ENCODE measurements at regions not wholly inside any gene's neighbourhood (a gene's known extent, or its start where the extent isn't known, plus 50 kb on each side); places are given as distances from the start of the nearest gene placed in this dataset.

DNA sequence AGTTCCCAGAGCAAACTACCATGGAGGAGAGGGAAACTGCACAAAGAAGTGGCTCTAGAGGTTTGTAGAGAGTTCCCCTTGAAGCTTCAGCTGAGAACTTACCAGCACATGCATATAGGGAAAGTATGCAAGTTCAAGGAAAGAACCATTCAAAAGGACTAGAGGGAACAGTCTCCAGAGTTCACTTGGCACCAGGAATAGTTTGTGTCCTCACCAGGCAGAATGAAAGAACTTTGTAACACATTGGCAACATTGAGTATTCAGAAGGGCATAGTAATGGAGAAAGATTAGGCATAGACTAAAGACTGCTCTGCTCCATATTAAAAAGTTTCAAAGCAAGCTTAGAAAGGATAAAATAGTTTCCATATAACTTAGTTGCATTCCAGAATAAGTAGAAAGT lies 155.4 kb upstream of the TOM1L1 start:
- Histone ChIP-seq H3K36me3 (ENCODE audit: control insufficient read depth, insufficient read depth, low read length) (no peaks in the 10 kb centered on the region), H2AK5ac (ENCODE audit: low read depth, low read length) (no peak overlapping the region), H2AFZ (replicated peaks; ENCODE audit: low read length, poor library complexity) (no peak overlapping the region), H3K9me1 (ENCODE audit: insufficient read depth, low read length) (no peaks in the 10 kb centered on the region), H2BK5ac (ENCODE audit: low read depth, low read length, poor library complexity, severe bottlenecking) (no peak overlapping the region), H4K91ac (ENCODE audit: insufficient read depth, low read depth, low read length) (no peak overlapping the region), H3K56ac (ENCODE audit: extremely low read depth, insufficient read depth, low read length) (no peak overlapping the region), H3K27ac (ENCODE audit: insufficient read depth, low read length) (no peak overlapping the region), H3K79me1 (ENCODE audit: low read depth in 1 of 2, low read length in 2 of 2) (no peaks in the 10 kb centered on the region), H3K23ac (ENCODE audit: low read depth, low read length) (no peak overlapping the region), H3K4me2 (ENCODE audit: low read depth, low read length) (no peak overlapping the region), H3K4me1 (ENCODE audit: control insufficient read depth, insufficient read depth, low read length) (no peaks in the 10 kb centered on the region), H2BK120ac (ENCODE audit: low read depth, low read length) (no peak overlapping the region), H3K4ac (ENCODE audit: low read depth, low read length) (no peak overlapping the region), H4K20me1 (ENCODE audit: insufficient read depth, low read length) (no peaks in the 10 kb centered on the region), H2BK15ac (ENCODE audit: low read depth, low read length) (no peak overlapping the region), H4K5ac (ENCODE audit: low read depth, low read length) (no peak overlapping the region), H4K8ac (ENCODE audit: low read depth in 2 of 2, low read length in 2 of 2) (no peak overlapping the region), H3K9me3 (ENCODE audit: control insufficient read depth, insufficient read depth, low read length) (peaks cover 15% of the 10 kb centered on the region), H3K9ac (ENCODE audit: low read depth, low read length) (no peak overlapping the region), H3K4me3 (ENCODE audit: insufficient read depth, low read depth, low read length) (no peak overlapping the region), H3K27me3 (ENCODE audit: control insufficient read depth, insufficient read depth, low read length) (no peaks in the 10 kb centered on the region), H3K14ac (replicated peaks; ENCODE audit: low read depth, low read length) (no peak overlapping the region), H2AK9ac (replicated peaks; ENCODE audit: low read depth, low read length, poor library complexity) (no peak overlapping the region), H3K18ac (ENCODE audit: low read depth, low read length) (no peak overlapping the region), H2BK20ac (ENCODE audit: low read depth, low read length) (no peak overlapping the region)
- intact Hi-C loops (cut with micrococcal nuclease) (no loop called here), dilution Hi-C loops (cut with HindIII; ENCODE audit: low sequenced_read_pairs, unreplicated experiment) (no loop called here), in situ Hi-C loops (cut with MboI; ENCODE audit: low sequenced_read_pairs) (no loop called here)
- CTCF ChIA-PET, result no interaction called here
- POLR2A ChIA-PET (ENCODE audit: unreplicated experiment), result no interaction called here
- no TSS peak for BruUV-seq (replicated peaks)
- ATAC-seq (ENCODE audit: low read depth) (no peak), DNase-seq (no peak)
- TF ChIP-seq MAZ (IDR thresholded peaks at IDR 0.05; ENCODE audit: borderline replicate concordance, low read depth, low read length) (no peak), FOS (IDR thresholded peaks at IDR 0.05; ENCODE audit: low read depth, low read length) (no peak), RCOR1 (IDR thresholded peaks at IDR 0.05; ENCODE audit: insufficient replicate concordance, low read length) (no peak), SMC3 (IDR thresholded peaks at IDR 0.05; ENCODE audit: low read depth, low read length) (no peak), MAFK (IDR thresholded peaks at IDR 0.05; ENCODE audit: low read depth, low read length) (no peak), MXI1 (IDR thresholded peaks at IDR 0.05; ENCODE audit: borderline replicate concordance, low read depth, low read length) (no peak), CHD1 (IDR thresholded peaks at IDR 0.05; ENCODE audit: low read depth, low read length) (no peak)
- TF ChIP-seq, protein P1, sequence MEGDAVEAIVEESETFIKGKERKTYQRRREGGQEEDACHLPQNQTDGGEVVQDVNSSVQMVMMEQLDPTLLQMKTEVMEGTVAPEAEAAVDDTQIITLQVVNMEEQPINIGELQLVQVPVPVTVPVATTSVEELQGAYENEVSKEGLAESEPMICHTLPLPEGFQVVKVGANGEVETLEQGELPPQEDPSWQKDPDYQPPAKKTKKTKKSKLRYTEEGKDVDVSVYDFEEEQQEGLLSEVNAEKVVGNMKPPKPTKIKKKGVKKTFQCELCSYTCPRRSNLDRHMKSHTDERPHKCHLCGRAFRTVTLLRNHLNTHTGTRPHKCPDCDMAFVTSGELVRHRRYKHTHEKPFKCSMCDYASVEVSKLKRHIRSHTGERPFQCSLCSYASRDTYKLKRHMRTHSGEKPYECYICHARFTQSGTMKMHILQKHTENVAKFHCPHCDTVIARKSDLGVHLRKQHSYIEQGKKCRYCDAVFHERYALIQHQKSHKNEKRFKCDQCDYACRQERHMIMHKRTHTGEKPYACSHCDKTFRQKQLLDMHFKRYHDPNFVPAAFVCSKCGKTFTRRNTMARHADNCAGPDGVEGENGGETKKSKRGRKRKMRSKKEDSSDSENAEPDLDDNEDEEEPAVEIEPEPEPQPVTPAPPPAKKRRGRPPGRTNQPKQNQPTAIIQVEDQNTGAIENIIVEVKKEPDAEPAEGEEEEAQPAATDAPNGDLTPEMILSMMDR (conservative IDR thresholded peaks at IDR 0.05; ENCODE audit: low read depth, low read length), result no peak

Measured in IMR-90 (cell line).